ENCODE measurements at regions not wholly inside any gene's neighbourhood (a gene's known extent, or its start where the extent isn't known, plus 50 kb on each side); places are given as distances from the start of the nearest gene placed in this dataset.

GRCh38 chr17:70295329-70295728 lies 126.0 kb downstream of the KCNJ2 start:
- DNase-seq, result no peak
- intact Hi-C loops (cut with DNase I), result loop anchor here in 1 of 10 donors (5.0 kb wide), 1 partner anchor 118 kb away; no protein-coding TSS in a partner anchor
- ATAC-seq, result peak in 4 of 8 donors; percentile 16 to 42 (median 22)
- peak overlapping the region in 4 of 10 donors; percentile 6 to 71 (median 32) for H3K27ac ChIP-seq
- no peak overlapping the region for H3K4me3 ChIP-seq
- H3K9me3 ChIP-seq, result peaks cover 0 to 4% (median 0%) of the 10 kb centered on the region in 11 donors
- no peaks in the 10 kb centered on the region for H3K27me3 ChIP-seq
- no peaks in the 10 kb centered on the region for H3K36me3 ChIP-seq
- WGBS, 2 donors, result 11 to 21% methylated on average over 1 of the region's 1 CpG
- TF ChIP-seq CTCF (IDR thresholded peaks at IDR 0.05), result no peak
- peaks cover 0 to 19% (median 3%) of the 10 kb centered on the region in 9 donors for H3K4me1 ChIP-seq

GRCh38 chr17:70295731-70296130 lies 126.4 kb downstream of the KCNJ2 start:
- WGBS, 2 donors, result 35 to 65% methylated on average over 1 of the region's 1 CpG
- H3K4me3 ChIP-seq, result no peak overlapping the region
- DNase-seq, result peak in 1 of 2 donors; percentile 23
- H3K4me1 ChIP-seq, result peaks cover 0 to 18% (median 3%) of the 10 kb centered on the region in 9 donors
- H3K27ac ChIP-seq, result peak overlapping the region in 6 of 10 donors; percentile 6 to 71 (median 26)
- no peak for TF ChIP-seq CTCF (IDR thresholded peaks at IDR 0.05)
- H3K27me3 ChIP-seq, result no peaks in the 10 kb centered on the region
- peak; percentile 81 to 96 (median 91) for ATAC-seq
- H3K36me3 ChIP-seq, result no peaks in the 10 kb centered on the region
- H3K9me3 ChIP-seq, result peaks cover 0 to 4% (median 0%) of the 10 kb centered on the region in 11 donors
- intact Hi-C loops (cut with DNase I), result loop anchor here in 1 of 10 donors (5.0 kb wide), 1 partner anchor 118 kb away; no protein-coding TSS in a partner anchor

GRCh38 chr17:70296456-70296855 lies 127.1 kb downstream of the KCNJ2 start:
- DNase-seq (no peak), ATAC-seq (no peak)
- Histone ChIP-seq H3K9me3 (peaks cover 0 to 6% (median 0%) of the 10 kb centered on the region in 11 donors), H3K4me1 (peaks cover 0 to 18% (median 3%) of the 10 kb centered on the region in 9 donors), H3K4me3 (no peak overlapping the region), H3K27ac (peak overlapping the region in 2 of 10 donors; percentile 30 to 71), H3K36me3 (no peaks in the 10 kb centered on the region), H3K27me3 (no peaks in the 10 kb centered on the region)
- WGBS, 2 donors, result 93 to 98% methylated on average over 2 of the region's 2 CpGs
- intact Hi-C loops (cut with DNase I), result loop anchor here in 1 of 10 donors (5.0 kb wide), 1 partner anchor 119 kb away; no protein-coding TSS in a partner anchor
- no peak for TF ChIP-seq CTCF (IDR thresholded peaks at IDR 0.05)

- H3K27ac ChIP-seq, result no peak overlapping the region
- TF ChIP-seq CTCF (IDR thresholded peaks at IDR 0.05), result no peak
- WGBS, 2 donors, result 74 to 86% methylated on average over 2 of the region's 2 CpGs
- no peak for DNase-seq
- H3K36me3 ChIP-seq, result no peaks in the 10 kb centered on the region
- H3K9me3 ChIP-seq, result peaks cover 0 to 6% (median 0%) of the 10 kb centered on the region in 11 donors
- no peak for ATAC-seq
- H3K27me3 ChIP-seq, result no peaks in the 10 kb centered on the region
- intact Hi-C loops (cut with DNase I), result loop anchor here in 1 of 10 donors (5.0 kb wide), 1 partner anchor 120 kb away; no protein-coding TSS in a partner anchor
- H3K4me3 ChIP-seq, result no peak overlapping the region
- peaks cover 0 to 18% (median under 1%) of the 10 kb centered on the region in 9 donors for H3K4me1 ChIP-seq
These were observed 128.1 kb downstream of the KCNJ2 start for GRCh38 chr17:70297397-70297796.
